ENCODE measurements at regions not wholly inside any gene's neighbourhood (a gene's known extent, or its start where the extent isn't known, plus 50 kb on each side); places are given as distances from the start of the nearest gene placed in this dataset.

- TF ChIP-seq PATZ1 (CRISPR knock-in tag; IDR thresholded peaks at IDR 0.05; ENCODE audit: borderline replicate concordance), result no peak
- no peak for TF ChIP-seq ISL1 (CRISPR knock-in tag; IDR thresholded peaks at IDR 0.05)
- TF ChIP-seq, protein P1, sequence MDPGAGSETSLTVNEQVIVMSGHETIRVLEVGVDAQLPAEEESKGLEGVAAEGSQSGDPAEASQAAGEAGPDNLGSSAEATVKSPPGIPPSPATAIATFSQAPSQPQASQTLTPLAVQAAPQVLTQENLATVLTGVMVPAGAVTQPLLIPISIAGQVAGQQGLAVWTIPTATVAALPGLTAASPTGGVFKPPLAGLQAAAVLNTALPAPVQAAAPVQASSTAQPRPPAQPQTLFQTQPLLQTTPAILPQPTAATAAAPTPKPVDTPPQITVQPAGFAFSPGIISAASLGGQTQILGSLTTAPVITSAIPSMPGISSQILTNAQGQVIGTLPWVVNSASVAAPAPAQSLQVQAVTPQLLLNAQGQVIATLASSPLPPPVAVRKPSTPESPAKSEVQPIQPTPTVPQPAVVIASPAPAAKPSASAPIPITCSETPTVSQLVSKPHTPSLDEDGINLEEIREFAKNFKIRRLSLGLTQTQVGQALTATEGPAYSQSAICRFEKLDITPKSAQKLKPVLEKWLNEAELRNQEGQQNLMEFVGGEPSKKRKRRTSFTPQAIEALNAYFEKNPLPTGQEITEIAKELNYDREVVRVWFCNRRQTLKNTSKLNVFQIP (CRISPR knock-in tag; IDR thresholded peaks at IDR 0.05; ENCODE audit: borderline replicate concordance, low read depth), result no peak
- TF ChIP-seq, protein P2, sequence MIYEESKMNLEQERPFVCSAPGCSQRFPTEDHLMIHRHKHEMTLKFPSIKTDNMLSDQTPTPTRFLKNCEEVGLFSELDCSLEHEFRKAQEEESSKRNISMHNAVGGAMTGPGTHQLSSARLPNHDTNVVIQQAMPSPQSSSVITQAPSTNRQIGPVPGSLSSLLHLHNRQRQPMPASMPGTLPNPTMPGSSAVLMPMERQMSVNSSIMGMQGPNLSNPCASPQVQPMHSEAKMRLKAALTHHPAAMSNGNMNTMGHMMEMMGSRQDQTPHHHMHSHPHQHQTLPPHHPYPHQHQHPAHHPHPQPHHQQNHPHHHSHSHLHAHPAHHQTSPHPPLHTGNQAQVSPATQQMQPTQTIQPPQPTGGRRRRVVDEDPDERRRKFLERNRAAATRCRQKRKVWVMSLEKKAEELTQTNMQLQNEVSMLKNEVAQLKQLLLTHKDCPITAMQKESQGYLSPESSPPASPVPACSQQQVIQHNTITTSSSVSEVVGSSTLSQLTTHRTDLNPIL (CRISPR knock-in tag; IDR thresholded peaks at IDR 0.05; ENCODE audit: low read depth), result no peak
- no peak for TF ChIP-seq ARNTL (CRISPR knock-in tag; IDR thresholded peaks at IDR 0.05; ENCODE audit: borderline replicate concordance, low read depth)
- no peak for TF ChIP-seq CSRNP3 (CRISPR knock-in tag; IDR thresholded peaks at IDR 0.05)
Measured at GRCh38 chr13:106685143-106685542, 117.2 kb upstream of the ARGLU1 start.
